GM19043 (cell line): ENCODE measurements at regions not wholly inside any gene's neighbourhood (a gene's known extent, or its start where the extent isn't known, plus 50 kb on each side); places are given as distances from the start of the nearest gene placed in this dataset.
"Not testable (repeated sequence)": the region's sequence is repeated elsewhere in the genome, so short reads cannot be mapped to it uniquely, and the experiment has no call there.

Source experiments
- ATAC-seq: cut with Tn5 transposase; IDR thresholded peaks from one replicate; pipeline ENCODE4 v1.9.1; 2021; ENCODE audit warnings: low read depth; ENCODE audit not compliant: unreplicated experiment

DNA sequence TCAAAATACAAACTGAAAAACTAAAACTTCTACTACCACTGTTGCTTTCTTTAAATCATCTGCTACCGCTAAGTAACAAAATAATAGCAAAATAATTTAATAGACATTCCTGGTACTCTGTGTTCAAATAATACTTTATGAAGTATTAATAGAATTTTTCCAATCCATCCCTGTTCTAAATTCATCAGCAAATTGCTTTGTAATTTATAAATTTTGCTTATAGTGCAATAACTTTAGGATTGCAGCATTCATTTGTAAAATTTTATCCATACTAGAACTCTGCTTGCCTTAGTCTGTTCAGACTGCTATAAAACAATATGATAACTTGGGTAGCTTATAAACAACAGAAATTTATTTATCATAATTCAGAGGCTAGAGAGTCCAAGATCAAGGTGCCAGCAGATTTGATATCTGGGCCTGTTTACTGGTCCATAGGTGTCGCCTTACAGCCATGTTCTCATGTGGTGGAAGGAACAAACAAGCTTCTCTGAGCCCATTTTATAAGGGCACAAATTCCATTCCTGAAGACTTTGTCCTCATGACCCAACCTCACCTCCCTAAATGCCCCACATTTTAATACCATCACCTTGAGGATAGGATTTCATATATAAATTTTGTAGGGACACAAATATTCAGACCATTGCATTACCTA lies 415.1 kb upstream of the MAP2 start:
- ATAC-seq, result no peak

DNA sequence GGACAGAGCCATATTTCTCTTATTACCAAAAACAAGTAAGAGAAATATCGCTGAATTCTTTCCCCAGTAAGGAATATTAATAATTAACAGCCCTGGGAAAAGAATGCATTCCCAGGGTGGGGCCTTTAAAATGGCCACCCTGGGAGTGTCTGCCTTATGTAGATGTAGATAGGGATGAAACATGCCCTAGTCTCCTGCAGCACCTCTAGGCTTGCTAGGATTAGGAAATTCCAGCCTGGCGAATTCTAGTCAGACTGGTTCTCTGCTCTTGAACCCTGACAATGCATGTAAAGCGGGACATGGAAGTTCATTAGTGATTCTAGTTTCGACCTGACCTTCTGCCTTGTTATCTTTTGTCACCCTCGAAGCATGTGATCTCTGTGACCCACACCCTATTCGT lies 405.2 kb upstream of the MAP2 start:
- ATAC-seq, result not testable (repeated sequence)

DNA sequence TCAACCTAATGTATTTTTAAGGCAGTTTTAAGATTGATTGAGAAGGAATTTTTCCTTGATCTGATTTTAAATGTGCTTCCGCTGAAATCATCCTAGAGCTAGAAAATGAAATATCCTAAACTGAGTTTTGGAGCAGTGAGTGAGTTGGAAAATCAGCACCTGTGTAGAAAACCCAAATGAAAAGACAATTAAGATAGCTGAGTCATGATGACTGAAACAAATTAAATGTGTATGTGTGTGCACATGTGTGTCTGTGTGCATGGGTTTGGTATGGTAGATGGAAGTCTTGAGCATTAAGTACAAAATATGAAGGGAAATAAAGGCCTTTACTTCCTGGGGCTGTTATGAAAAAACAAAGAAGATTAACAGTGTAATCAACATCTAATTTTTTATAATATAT lies 394.6 kb upstream of the MAP2 start:
- ATAC-seq, result no peak

DNA sequence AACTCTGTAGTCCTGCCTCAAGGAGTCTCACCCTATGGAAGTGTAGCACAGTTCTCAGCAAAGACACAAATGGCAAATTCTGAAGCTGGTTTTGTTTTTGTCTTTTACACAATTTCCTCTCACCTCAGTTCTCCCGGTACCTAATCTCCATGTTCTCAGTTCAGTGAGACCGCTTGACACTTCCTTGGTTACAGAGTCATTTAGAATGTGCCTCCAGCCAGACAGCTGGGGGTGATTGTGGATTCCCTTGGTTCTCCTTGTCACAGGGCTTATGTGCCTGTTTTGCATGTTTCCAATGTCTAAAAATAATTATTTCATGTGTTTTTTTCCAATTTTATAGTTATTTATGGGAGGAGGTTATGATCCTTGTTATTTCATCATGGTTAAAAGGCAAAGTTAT lies 379.5 kb upstream of the MAP2 start:
- no peak for ATAC-seq

DNA sequence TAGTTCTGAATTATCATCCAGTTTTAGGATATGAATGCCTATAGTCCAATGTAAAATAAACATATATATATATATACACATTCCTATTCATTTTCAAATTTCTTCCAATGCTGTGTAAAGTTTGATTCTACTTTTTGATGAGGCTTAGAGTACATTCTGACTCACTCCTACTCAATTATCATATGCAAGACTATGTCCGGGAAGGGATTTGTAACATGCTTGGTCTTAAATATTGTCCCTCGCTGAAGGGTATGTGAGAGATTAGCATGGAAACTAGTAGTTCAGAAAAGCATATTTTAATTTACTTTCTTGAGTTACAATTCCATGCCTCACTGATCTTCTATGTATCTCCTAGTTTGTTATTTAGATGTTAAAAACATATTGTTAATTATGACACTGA lies 377.7 kb upstream of the MAP2 start:
- ATAC-seq, result no peak

DNA sequence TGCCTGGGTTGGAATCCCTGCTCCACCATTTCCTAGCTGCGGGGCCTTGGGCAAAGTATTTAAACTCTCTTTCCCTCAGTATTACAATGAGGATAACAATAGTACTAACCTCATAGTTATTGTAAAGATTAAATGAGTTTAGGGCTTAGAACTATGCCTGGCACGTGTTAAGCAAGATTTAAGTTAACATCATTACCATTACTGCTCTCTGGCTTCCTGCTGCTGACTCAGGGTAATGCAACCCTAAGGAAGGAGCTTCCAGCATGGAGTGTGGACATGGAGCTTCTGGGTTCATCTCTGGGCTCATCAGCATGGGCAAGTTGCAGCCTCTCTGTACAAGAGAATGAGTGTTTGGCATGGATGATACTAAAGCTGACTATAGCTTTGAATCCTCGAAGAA lies 374.2 kb upstream of the MAP2 start:
- no peak for ATAC-seq

DNA sequence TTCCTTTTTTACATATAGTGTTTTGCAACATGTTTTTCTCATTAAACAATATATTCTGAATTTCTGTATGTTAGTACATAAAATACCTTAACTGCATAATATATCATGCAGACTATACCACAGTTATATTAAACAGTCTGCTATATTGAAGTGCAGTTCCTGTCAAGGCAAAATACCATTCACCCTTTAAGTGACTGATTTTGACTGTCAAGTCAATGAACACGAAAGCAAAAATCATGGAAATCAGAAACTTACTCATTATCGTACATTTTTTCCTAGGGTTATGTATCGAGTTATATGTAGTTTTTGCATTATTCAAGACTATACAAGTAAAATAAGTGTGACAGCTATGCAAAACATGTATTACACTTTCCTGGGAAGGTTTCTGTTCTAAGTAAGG lies 361.6 kb upstream of the MAP2 start:
- no peak for ATAC-seq

DNA sequence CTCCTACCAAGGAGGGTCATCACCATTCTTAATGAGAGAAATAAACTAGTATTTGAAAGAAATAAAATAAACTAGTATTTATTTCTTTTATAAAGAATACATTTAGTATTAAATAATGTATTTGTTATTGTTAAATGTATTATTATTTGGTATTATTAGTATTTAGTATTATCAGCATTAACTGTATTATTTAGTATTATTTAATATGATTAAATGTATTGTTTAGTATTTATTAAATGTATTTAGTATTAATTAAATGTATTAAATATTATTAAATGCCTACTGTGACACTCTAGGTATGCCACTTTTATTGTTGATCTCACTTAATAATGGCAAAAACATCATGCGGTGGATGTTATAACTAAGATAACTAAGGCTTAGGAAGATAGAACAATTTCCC lies 353.6 kb upstream of the MAP2 start:
- no peak for ATAC-seq

DNA sequence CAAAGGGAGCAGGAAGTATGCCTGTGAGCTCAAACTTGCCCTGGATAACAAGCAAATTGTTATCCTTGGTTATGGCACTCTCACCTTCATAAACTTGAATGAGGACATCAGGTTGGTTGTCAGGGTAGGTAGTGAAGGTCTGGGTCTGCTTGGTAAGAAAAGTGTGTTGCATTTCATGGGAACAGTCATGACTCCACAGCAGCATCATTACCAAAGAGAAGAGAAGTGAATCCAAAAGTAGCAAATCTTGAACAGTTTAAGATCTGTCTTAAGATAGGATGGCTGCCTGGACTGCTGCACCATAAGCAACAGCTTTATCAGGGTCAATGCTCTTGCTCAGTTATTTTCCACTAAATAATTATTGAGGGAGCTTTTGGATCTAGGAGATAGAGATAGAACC lies 350.7 kb upstream of the MAP2 start:
- ATAC-seq, result no peak

DNA sequence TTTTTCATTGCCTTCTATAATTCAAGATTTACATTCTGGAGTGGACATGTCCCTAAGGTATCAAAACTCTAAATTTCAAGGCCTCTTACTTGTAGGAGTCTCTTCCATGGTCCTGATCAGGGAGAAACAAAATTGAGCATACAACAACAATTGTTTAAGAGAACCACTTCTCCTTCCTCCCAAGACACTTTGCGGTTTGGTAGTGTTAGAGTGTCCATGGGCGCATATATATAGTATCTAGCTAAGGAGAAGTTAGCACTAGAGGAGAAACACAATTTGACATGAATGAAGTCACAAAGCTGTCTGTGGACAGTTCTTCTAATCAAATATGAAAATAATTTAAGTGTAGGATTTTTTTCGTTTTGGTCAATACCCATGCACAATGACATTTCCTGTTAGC lies 349.1 kb upstream of the MAP2 start:
- no peak for ATAC-seq

DNA sequence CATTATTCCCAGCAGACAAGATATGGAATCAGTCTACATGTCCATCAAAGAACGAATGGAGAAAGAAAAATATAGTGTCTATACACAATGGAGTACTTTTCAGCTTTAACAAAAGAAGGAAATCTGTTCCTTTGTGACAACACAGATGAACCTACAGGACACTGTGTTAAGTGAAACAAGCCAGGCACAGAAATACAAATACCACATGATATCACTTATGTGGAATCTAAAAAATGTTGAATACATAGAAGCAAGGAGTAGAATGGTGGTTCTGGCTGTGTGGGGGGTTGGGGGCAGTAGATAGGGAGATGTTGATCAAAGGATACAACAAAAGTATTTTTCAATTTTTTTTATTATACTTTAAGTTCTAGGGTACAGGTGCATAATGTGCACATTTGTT lies 347.7 kb upstream of the MAP2 start:
- ATAC-seq, result no peak

DNA sequence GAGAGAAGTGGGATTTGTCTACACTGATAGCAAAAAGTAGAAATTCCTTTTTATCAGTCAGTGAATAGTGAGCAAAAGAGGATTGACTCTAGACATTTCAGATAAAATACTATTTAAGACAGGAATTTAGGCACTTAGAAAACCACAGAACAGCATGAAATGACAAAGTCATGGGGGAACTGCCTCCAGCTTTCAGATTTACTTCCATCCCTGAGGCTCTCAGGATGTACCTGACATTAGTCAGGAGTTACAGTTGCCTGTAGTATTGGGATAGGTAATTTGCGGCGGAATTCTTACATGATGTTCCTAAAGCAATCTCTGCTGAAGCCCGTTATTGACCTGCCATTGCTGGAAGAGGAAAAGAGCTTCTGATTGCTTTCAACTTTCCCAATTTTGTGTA lies 337.1 kb upstream of the MAP2 start:
- ATAC-seq, result no peak

DNA sequence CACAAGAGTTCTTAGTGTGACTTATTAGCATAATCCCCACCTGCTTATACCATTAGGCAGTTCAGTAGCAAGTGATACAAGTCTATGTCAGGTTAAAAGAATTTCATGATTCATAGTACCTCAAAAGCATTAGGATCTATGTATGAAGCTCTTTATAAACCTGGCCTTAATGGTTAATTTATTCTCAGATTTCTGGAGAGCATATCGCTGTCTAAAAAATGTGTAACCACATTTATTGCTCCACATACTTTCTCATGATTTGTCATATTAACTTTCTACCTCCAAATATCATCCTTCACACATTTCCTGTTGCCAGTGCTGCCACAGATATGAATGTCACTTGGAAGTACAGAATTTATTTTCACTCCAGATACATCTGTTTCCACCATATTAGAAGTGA lies 332.8 kb upstream of the MAP2 start:
- no peak for ATAC-seq

DNA sequence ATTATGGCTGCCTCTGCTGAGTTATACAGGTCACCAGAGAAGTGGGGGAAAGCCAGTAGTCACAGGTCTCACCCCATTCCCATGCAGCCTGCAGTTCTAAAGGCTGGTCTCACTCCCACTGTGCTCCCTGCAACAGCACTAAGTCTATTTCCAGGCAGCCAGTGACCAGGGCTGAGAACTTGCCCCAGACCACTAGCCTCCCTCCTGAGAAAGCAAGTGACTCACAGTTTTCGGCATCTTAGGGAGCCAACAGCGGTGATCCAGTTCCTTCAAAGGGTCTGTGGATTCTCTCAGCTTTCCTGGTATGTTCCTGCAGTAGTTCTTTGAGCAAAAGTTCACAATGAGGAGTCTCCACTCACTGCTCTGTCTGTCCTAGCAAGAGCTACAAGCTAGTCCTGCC lies 329.6 kb upstream of the MAP2 start:
- ATAC-seq, result no peak

DNA sequence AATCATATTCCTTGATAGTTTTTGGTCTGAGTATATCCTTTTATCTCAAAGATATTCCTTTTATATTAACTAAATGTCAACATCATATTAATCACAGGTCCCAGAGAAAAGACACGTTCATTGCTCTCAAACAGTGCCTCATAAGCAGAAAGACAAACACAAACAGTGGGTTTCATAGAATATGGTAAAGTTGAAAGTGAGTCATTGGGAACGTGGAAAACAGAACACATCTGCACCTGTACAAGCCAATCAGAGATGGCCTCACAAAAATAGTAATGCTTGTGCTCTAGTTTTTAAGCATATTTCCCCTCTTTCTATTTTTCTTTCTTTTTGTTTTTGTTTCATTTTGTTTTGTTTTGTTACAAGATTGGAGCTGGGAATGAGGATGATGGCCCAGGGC lies 328.4 kb upstream of the MAP2 start:
- ATAC-seq, result no peak

DNA sequence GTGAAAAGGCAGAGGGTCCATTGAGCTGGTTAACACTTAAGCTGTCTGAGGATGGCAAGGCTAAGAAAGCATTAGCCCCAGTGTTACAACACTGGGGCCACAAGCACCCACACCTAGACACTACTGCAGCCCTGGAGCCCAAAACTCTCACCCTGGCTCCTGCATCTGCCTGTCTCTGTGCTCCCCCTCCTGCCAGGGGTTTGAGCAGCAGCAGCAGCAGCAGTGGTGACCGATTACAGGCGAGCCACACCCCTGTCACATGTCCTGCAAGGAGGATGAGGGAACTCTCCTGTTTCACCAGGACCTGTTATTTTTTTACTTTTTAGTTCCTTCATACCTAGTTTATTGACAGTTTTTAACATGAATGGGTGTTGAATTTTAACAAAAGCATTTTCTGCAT lies 326.7 kb upstream of the MAP2 start:
- no peak for ATAC-seq

DNA sequence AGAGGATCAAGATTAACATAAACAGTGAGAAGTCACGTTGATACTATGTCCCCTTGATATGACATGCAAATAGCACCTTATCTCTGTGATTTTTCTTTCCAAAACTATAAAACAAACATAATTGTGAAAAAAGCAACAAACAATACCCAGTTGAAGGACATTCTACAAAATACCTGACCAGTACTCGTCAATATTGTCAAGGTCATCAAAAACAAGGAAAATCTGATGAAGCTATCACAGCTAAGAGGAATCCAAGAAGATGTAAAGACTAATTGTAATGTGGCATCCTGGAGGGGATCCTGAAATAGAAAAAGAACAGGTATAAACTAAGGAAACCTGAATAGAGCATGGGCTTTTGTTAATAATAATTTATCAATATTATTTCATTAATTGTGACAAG lies 321.5 kb upstream of the MAP2 start:
- no peak for ATAC-seq

DNA sequence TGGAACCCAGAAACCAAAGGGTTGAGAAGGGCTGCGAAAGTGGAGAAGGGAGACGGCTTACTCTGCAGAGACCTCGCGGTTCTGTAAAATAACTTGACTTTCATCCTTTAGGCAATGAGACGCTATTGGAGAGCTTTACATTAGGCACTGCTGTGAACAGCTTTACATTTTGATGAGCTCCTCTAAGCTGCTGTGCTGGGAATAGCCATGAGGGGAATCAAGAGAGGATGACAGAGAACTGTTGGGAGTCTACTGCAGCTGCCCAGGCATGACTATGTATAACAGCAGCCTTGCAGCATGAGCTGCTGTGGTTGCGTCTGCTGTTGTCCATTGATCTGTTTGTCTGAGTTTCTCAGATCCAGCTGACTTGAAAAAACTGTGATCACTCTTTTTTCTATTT lies 310.8 kb upstream of the MAP2 start:
- no peak for ATAC-seq

DNA sequence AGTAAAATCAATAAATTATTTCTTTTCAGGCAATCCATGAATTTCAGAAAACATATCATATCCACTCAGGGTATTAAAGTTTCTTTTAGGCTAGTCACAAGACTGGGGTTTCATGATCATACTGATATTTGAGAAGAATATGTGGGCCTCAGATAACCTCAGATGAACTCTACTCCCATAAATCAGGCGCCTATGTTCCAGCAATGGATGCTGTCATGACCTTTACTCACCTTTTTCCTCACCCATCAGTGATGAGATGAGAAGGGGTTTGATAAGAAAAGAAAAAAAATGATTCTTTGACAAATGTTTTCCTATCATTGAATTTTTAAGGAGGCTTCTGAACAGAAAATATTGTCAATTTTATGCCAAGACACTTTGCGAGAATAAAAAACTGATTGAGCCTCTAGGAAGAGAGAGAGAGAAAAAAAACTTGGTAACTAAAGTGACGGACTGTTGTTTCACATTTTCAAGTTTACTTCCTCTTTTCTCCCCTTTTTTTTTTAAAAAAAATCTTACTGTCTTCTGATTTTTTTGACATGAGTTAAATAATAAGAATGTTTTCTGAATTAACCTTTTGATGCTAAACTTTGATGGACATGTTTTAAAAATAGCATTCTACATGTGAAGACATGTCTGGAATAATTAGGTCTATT lies 309.1 kb upstream of the MAP2 start:
- ATAC-seq, result no peak

DNA sequence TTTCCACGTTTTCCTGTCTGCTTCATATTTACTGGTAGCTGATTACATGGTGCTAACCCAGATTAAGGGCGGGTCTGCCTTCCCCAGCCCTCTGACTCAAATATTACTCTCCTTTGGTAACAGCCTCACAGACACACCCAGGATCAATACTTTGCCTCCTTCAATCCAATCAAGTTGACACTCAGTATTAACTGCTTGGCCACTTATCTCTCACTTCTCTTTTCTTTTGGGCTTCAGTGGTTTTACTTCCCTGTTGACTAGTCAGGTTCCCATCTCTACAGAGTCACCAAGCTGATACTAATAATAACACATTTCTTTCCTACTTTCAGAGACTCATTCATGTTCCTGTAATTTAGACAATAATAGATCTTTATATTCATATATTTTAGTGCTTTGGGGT lies 302.2 kb upstream of the MAP2 start:
- ATAC-seq, result peak; percentile 97

DNA sequence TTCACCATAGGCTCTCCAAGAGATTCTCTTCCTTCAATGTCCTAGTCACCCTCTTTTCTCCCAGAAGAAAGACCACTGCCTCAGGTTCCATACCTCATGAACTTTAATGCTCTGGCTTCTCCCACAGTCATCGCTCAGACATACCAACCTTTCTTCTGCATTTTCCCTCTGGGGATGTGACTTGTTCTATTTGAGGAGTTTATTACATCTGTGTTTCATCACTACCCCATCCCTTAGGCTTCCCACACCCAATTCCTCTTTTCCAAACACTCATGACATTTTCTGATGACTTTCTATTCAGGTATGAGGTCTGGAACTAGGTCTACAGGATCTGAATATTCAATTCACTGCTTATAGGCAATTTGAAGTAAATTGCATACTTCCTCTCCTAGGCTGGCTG lies 298.6 kb upstream of the MAP2 start:
- no peak for ATAC-seq

DNA sequence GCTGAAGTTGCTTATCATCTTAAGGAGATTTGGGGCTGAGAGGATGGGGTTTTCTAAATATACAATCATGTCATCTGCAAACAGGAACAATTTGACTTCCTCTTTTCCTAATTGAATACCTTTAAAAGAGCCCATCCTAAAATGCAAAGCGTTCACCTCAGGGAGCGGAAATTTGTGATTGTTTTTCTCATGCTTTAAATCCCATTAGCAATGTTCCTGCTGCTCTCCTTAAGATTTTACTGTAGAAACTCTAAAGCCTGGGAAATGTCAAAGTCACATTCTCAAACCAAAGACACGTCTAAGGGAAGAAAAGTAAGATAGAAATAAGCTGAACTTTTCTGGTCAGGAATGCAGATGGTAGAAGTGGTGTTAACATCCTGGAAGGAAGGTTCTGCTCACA lies 285.8 kb upstream of the MAP2 start:
- no peak for ATAC-seq

DNA sequence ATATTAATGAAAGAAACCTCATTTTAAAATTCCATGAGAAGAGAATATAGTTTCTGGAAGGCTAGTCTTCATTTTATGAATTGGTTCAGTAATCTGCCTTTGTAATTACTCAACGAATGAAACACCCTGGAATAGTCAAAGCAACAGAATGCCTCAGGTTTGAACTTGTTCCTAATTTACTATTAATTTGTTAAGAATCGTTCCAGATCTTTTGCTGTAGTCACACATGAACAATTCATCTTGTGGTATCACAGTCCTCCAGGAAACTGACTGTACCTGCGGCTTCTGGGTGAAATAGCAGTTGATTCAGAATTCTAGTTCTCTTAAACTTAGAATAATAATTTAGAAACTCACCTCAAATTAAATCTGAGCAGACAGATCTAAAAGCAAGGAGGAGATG lies 282.7 kb upstream of the MAP2 start:
- no peak for ATAC-seq
